ENCODE measurements at regions not wholly inside any gene's neighbourhood (a gene's known extent, or its start where the extent isn't known, plus 50 kb on each side); places are given as distances from the start of the nearest gene placed in this dataset.
"Not testable (repeated sequence)": the region's sequence is repeated elsewhere in the genome, so short reads cannot be mapped to it uniquely, and the experiment has no call there.

- H4K20me1 ChIP-seq (ENCODE audit: insufficient read depth, low read depth, low read length) = no peaks in the 10 kb centered on the region
- no peaks in the 10 kb centered on the region for H3K27me3 ChIP-seq (ENCODE audit: low read length)
- H3K9ac ChIP-seq (ENCODE audit: low read length) = no peak overlapping the region
- no peaks in the 10 kb centered on the region for H3K9me3 ChIP-seq (ENCODE audit: low read length)
- H3K4me2 ChIP-seq (ENCODE audit: low read depth, low read length, poor library complexity, severe bottlenecking) = no peak overlapping the region
- no peaks in the 10 kb centered on the region for H3K79me2 ChIP-seq (ENCODE audit: low read length)
- H3K9me2 ChIP-seq (replicated peaks; ENCODE audit: insufficient read depth, low read length) = no peaks in the 10 kb centered on the region
- H3K36me3 ChIP-seq (ENCODE audit: insufficient read depth, low read length) = no peaks in the 10 kb centered on the region
- H2AFZ ChIP-seq (ENCODE audit: low read length) = no peak overlapping the region
- DNase-seq = no peak
- no peak overlapping the region for H3K27ac ChIP-seq (ENCODE audit: low read length)
- no peak overlapping the region for H3K4me3 ChIP-seq (ENCODE audit: low read length)
- peaks cover 2% of the 10 kb centered on the region; the same call in 1 of the 2 replicates for H3K4me1 ChIP-seq (ENCODE audit: low read length)
These were observed 93.0 kb downstream of the APIP start for GRCh38 chr11:34823197-34823596.

GRCh38 chr11:34819740-34820482 lies 96.3 kb downstream of the APIP start:
- no peak for DNase-seq
- Histone ChIP-seq H3K9me2 (replicated peaks; ENCODE audit: insufficient read depth, low read length) (no peaks in the 10 kb centered on the region), H3K79me2 (ENCODE audit: low read length) (no peaks in the 10 kb centered on the region), H3K27ac (ENCODE audit: low read length) (no peak overlapping the region), H3K4me1 (ENCODE audit: low read length) (peaks cover 2% of the 10 kb centered on the region; the same call in 1 of the 2 replicates), H3K36me3 (ENCODE audit: insufficient read depth, low read length) (no peaks in the 10 kb centered on the region), H3K4me2 (ENCODE audit: low read depth, low read length, poor library complexity, severe bottlenecking) (no peak overlapping the region), H4K20me1 (ENCODE audit: insufficient read depth, low read depth, low read length) (no peaks in the 10 kb centered on the region), H3K9me3 (ENCODE audit: low read length) (no peaks in the 10 kb centered on the region), H2AFZ (ENCODE audit: low read length) (no peak overlapping the region), H3K4me3 (ENCODE audit: low read length) (no peak overlapping the region), H3K9ac (ENCODE audit: low read length) (no peak overlapping the region), H3K27me3 (ENCODE audit: low read length) (no peaks in the 10 kb centered on the region)

GRCh38 chr11:34817812-34818211 lies 98.4 kb downstream of the APIP start:
- not testable (repeated sequence) for DNase-seq; H4K20me1 ChIP-seq (ENCODE audit: insufficient read depth, low read depth, low read length); H3K9me3 ChIP-seq (ENCODE audit: low read length); H3K4me3 ChIP-seq (ENCODE audit: low read length); H3K4me1 ChIP-seq (ENCODE audit: low read length); H3K79me2 ChIP-seq (ENCODE audit: low read length); H3K4me2 ChIP-seq (ENCODE audit: low read depth, low read length, poor library complexity, severe bottlenecking); H3K27ac ChIP-seq (ENCODE audit: low read length); H3K9ac ChIP-seq (ENCODE audit: low read length); H2AFZ ChIP-seq (ENCODE audit: low read length); H3K9me2 ChIP-seq (replicated peaks; ENCODE audit: insufficient read depth, low read length); H3K36me3 ChIP-seq (ENCODE audit: insufficient read depth, low read length); H3K27me3 ChIP-seq (ENCODE audit: low read length)

GRCh38 chr11:34816698-34817213 lies 99.4 kb downstream of the APIP start:
- no peak overlapping the region for H2AFZ ChIP-seq (ENCODE audit: low read length)
- H3K36me3 ChIP-seq (ENCODE audit: insufficient read depth, low read length) = no peaks in the 10 kb centered on the region
- H4K20me1 ChIP-seq (ENCODE audit: insufficient read depth, low read depth, low read length) = no peaks in the 10 kb centered on the region
- H3K4me2 ChIP-seq (ENCODE audit: low read depth, low read length, poor library complexity, severe bottlenecking) = no peak overlapping the region
- H3K79me2 ChIP-seq (ENCODE audit: low read length) = no peaks in the 10 kb centered on the region
- no peak overlapping the region for H3K9ac ChIP-seq (ENCODE audit: low read length)
- H3K9me3 ChIP-seq (ENCODE audit: low read length) = no peaks in the 10 kb centered on the region
- H3K27ac ChIP-seq (ENCODE audit: low read length) = no peak overlapping the region
- H3K9me2 ChIP-seq (replicated peaks; ENCODE audit: insufficient read depth, low read length) = no peaks in the 10 kb centered on the region
- DNase-seq = no peak
- H3K27me3 ChIP-seq (ENCODE audit: low read length) = 0 out of 2 replicates have a peak, but pooled peaks cover 4% of the 10 kb centered on the region
- H3K4me3 ChIP-seq (ENCODE audit: low read length) = no peak overlapping the region
- peaks cover 2% of the 10 kb centered on the region; the same call in 1 of the 2 replicates for H3K4me1 ChIP-seq (ENCODE audit: low read length)

GRCh38 chr11:34812905-34813576 lies 103.1 kb downstream of the APIP start:
- Histone ChIP-seq H3K27ac (ENCODE audit: low read length) (no peak overlapping the region), H3K4me2 (ENCODE audit: low read depth, low read length, poor library complexity, severe bottlenecking) (no peak overlapping the region), H3K4me3 (ENCODE audit: low read length) (no peak overlapping the region), H3K79me2 (ENCODE audit: low read length) (no peaks in the 10 kb centered on the region), H3K27me3 (ENCODE audit: low read length) (0 out of 2 replicates have a peak, but pooled peaks cover 4% of the 10 kb centered on the region), H3K9me3 (ENCODE audit: low read length) (no peaks in the 10 kb centered on the region), H2AFZ (ENCODE audit: low read length) (no peak overlapping the region), H3K9ac (ENCODE audit: low read length) (no peak overlapping the region), H3K4me1 (ENCODE audit: low read length) (no peaks in the 10 kb centered on the region), H4K20me1 (ENCODE audit: insufficient read depth, low read depth, low read length) (no peaks in the 10 kb centered on the region), H3K9me2 (replicated peaks; ENCODE audit: insufficient read depth, low read length) (no peaks in the 10 kb centered on the region), H3K36me3 (ENCODE audit: insufficient read depth, low read length) (no peaks in the 10 kb centered on the region)
- DNase-seq = no peak

- Histone ChIP-seq H3K9ac (ENCODE audit: low read length) (no peak overlapping the region), H3K27me3 (ENCODE audit: low read length) (0 out of 2 replicates have a peak, but pooled peaks cover 4% of the 10 kb centered on the region), H2AFZ (ENCODE audit: low read length) (no peak overlapping the region), H3K9me2 (replicated peaks; ENCODE audit: insufficient read depth, low read length) (no peaks in the 10 kb centered on the region), H3K4me3 (ENCODE audit: low read length) (no peak overlapping the region), H3K4me1 (ENCODE audit: low read length) (no peaks in the 10 kb centered on the region), H3K79me2 (ENCODE audit: low read length) (no peaks in the 10 kb centered on the region), H3K4me2 (ENCODE audit: low read depth, low read length, poor library complexity, severe bottlenecking) (no peak overlapping the region), H3K36me3 (ENCODE audit: insufficient read depth, low read length) (no peaks in the 10 kb centered on the region), H3K27ac (ENCODE audit: low read length) (no peak overlapping the region), H3K9me3 (ENCODE audit: low read length) (no peaks in the 10 kb centered on the region), H4K20me1 (ENCODE audit: insufficient read depth, low read depth, low read length) (no peaks in the 10 kb centered on the region)
- DNase-seq = no peak
These were observed 104.3 kb downstream of the APIP start for GRCh38 chr11:34811858-34812257.

- H3K79me2 ChIP-seq (ENCODE audit: low read length) = no peaks in the 10 kb centered on the region
- H3K9ac ChIP-seq (ENCODE audit: low read length) = no peak overlapping the region
- no peaks in the 10 kb centered on the region for H4K20me1 ChIP-seq (ENCODE audit: insufficient read depth, low read depth, low read length)
- no peaks in the 10 kb centered on the region for H3K36me3 ChIP-seq (ENCODE audit: insufficient read depth, low read length)
- no peaks in the 10 kb centered on the region for H3K9me2 ChIP-seq (replicated peaks; ENCODE audit: insufficient read depth, low read length)
- no peaks in the 10 kb centered on the region for H3K9me3 ChIP-seq (ENCODE audit: low read length)
- H3K27me3 ChIP-seq (ENCODE audit: low read length) = 0 out of 2 replicates have a peak, but pooled peaks cover 4% of the 10 kb centered on the region
- H3K4me1 ChIP-seq (ENCODE audit: low read length) = no peaks in the 10 kb centered on the region
- no peak overlapping the region for H2AFZ ChIP-seq (ENCODE audit: low read length)
- DNase-seq = no peak
- H3K4me3 ChIP-seq (ENCODE audit: low read length) = no peak overlapping the region
- no peak overlapping the region for H3K27ac ChIP-seq (ENCODE audit: low read length)
- H3K4me2 ChIP-seq (ENCODE audit: low read depth, low read length, poor library complexity, severe bottlenecking) = no peak overlapping the region
These were observed 106.0 kb downstream of the APIP start for GRCh38 chr11:34810107-34810562.

Data from Karpas-422 (cell line).